ENCODE measurements at regions not wholly inside any gene's neighbourhood (a gene's known extent, or its start where the extent isn't known, plus 50 kb on each side); places are given as distances from the start of the nearest gene placed in this dataset.

DNA sequence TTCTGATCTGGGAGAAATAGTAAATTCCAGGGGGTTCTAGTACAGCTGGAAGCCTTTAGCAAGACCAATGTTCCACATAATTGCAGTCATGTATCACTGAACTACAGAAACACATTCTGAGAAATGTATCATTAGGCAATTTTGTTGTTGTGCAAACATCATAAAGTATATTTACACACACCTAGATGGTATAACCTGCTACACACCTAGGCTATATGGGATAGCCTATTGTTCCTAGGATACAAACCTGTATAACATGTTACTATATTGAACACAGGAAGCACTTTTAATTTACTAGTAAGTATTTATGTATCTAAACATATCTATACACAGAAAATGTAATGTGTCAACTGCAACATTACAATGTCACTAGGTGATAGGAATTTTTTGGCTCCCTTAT is 525.9 kb upstream of the NRSN1 start:
- Histone ChIP-seq H3K27ac (ENCODE audit: low read depth, low read length) (no peak overlapping the region), H3K9me3 (ENCODE audit: low read length) (peaks cover under 1% of the 10 kb centered on the region), H3K27me3 (ENCODE audit: control insufficient read depth in 1 of 2, insufficient read depth in 2 of 2, low read length in 2 of 2) (no peaks in the 10 kb centered on the region), H3K4me3 (ENCODE audit: low read depth in 1 of 2, low read length in 2 of 2) (no peak overlapping the region), H3K4me1 (ENCODE audit: insufficient read depth, low read length) (no peaks in the 10 kb centered on the region), H3K36me3 (ENCODE audit: insufficient read depth, low read length) (no peaks in the 10 kb centered on the region), H3K9ac (ENCODE audit: low read length) (no peak overlapping the region)

DNA sequence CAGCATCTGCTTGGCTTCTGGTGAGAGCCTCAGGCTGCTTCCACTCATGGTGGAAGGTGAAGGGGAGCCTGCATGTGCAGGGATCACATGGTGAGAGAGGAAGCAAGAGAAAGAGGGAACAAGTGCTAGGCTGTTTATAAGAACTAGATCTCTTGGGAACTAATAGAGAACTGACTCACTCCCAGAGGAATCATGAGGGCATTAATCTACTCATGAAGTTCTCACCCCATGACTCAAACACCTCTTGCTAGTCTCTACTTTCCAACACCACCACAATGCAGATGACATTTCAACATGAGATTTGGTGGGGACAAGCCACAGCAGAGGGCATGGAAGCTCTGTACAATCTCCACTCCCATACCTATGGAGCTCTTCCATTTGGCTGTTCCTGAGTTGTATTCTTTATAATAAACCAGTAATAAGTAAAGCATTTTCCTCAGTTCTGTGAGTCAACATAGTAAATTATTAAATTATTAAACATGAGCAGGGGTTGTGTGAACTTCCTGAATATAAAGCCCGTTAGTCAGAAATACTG is 524.1 kb upstream of the NRSN1 start:
- no peaks in the 10 kb centered on the region for H3K27me3 ChIP-seq (ENCODE audit: control insufficient read depth in 1 of 2, insufficient read depth in 2 of 2, low read length in 2 of 2)
- no peak overlapping the region for H3K27ac ChIP-seq (ENCODE audit: low read depth, low read length)
- H3K36me3 ChIP-seq (ENCODE audit: insufficient read depth, low read length): no peaks in the 10 kb centered on the region
- H3K4me1 ChIP-seq (ENCODE audit: insufficient read depth, low read length): no peaks in the 10 kb centered on the region
- no peak overlapping the region for H3K9ac ChIP-seq (ENCODE audit: low read length)
- H3K9me3 ChIP-seq (ENCODE audit: low read length): peaks cover 4% of the 10 kb centered on the region
- H3K4me3 ChIP-seq (ENCODE audit: low read depth in 1 of 2, low read length in 2 of 2): no peak overlapping the region

DNA sequence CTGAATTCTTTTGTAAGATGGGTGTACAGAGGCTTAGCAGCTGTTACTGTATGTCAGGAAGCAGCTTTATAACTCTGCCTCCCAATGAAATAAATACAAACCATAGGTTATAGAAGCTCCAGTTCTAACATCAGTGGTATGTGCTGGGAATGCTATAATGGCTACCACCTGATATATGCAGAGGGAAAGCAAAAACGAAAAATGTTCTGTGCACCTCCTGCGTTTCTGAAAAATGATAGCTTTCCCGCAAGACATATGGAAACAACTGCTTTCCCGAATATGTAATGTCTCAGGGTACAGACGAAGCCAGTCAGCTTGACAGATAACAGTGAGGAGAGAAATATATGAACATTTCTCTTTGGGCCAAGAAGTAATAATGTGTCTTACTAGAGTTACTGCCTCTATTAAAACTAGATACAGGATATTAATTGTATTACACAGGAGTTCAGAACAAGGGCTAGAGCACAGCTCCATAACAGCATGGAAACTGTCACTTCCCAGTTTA is 517.0 kb upstream of the NRSN1 start:
- Histone ChIP-seq H3K9me3 (ENCODE audit: low read length) (peaks cover 4% of the 10 kb centered on the region), H3K9ac (ENCODE audit: low read length) (no peak overlapping the region), H3K27me3 (ENCODE audit: control insufficient read depth in 1 of 2, insufficient read depth in 2 of 2, low read length in 2 of 2) (no peaks in the 10 kb centered on the region), H3K36me3 (ENCODE audit: insufficient read depth, low read length) (no peaks in the 10 kb centered on the region), H3K27ac (ENCODE audit: low read depth, low read length) (no peak overlapping the region), H3K4me3 (ENCODE audit: low read depth in 1 of 2, low read length in 2 of 2) (no peak overlapping the region), H3K4me1 (ENCODE audit: insufficient read depth, low read length) (no peaks in the 10 kb centered on the region)

DNA sequence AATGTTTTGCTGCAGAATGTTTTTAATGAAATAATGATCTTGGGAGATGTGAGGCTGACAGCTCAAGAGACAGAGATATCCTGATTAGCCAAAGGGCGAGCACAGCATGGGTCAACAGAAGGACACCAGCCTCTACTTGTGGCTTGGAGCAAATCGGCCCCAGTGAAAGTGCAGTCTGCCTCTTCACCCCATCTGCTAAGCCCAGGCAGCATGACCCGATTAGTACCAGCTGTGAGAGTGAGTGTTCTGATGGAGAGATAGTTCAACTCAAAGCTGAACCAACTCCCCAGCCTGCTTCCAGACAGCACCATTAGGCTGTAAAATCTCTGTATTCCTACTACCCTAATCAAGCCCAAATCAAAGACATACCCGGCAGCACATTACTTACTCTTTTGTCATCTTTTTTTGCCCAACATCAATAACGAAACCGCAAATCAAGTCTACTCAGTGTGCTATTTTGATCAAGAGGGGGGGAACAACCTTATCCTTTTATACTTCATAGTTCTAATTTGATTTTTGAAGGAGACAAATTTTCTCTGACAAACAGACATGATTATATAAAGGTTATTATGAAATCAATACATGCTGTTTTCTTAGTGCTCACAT is 514.1 kb upstream of the NRSN1 start:
- Histone ChIP-seq H3K4me1 (ENCODE audit: insufficient read depth, low read length) (no peaks in the 10 kb centered on the region), H3K27ac (ENCODE audit: low read depth, low read length) (no peak overlapping the region), H3K9ac (ENCODE audit: low read length) (no peak overlapping the region), H3K36me3 (ENCODE audit: insufficient read depth, low read length) (no peaks in the 10 kb centered on the region), H3K9me3 (ENCODE audit: low read length) (no peaks in the 10 kb centered on the region), H3K4me3 (ENCODE audit: low read depth in 1 of 2, low read length in 2 of 2) (no peak overlapping the region), H3K27me3 (ENCODE audit: control insufficient read depth in 1 of 2, insufficient read depth in 2 of 2, low read length in 2 of 2) (no peaks in the 10 kb centered on the region)

DNA sequence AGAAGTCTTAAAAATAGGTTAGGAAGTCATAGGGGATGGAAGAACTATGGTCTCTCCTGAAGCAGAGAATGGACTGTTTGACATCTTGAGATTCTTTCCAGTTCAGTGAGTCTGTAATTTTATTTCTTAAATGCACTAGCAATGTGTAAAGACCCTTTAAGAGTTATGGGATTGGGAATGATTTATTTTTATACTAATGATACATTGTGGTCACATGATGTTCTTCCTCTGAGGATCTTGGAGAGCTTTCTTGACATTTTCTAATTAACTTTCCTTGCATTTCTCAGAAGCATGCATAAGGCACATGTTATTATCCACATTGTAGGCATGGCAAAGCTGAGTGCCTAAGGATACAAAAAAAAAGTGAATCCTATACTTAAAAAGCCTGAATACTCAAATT is 507.6 kb upstream of the NRSN1 start:
- Histone ChIP-seq H3K36me3 (ENCODE audit: insufficient read depth, low read length) (no peaks in the 10 kb centered on the region), H3K4me3 (ENCODE audit: low read depth in 1 of 2, low read length in 2 of 2) (no peak overlapping the region), H3K27me3 (ENCODE audit: control insufficient read depth in 1 of 2, insufficient read depth in 2 of 2, low read length in 2 of 2) (no peaks in the 10 kb centered on the region), H3K27ac (ENCODE audit: low read depth, low read length) (no peak overlapping the region), H3K9ac (ENCODE audit: low read length) (no peak overlapping the region), H3K4me1 (ENCODE audit: insufficient read depth, low read length) (no peaks in the 10 kb centered on the region), H3K9me3 (ENCODE audit: low read length) (no peaks in the 10 kb centered on the region)

DNA sequence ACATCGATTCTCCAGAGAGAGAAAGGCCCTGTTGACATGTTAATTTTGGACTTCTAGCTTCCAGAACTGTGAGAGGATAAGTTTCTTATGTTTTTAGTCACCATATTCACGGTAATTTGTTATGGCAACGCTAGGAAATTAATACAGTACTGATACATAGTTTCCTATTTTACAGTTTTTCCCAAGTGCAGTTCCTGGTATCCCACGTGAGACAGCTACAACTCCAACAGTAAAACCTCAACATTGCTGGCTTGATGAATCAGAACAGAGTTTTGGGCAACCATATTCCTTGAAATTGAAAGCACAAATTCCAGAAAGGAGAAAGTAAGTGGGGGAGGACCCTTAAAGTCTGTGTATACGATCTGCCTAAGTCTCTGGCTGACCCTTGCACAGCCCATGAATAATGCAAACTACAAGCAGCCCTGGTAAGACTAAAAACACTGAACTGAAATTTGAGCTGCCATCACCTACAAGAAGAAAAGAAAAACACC is 505.1 kb upstream of the NRSN1 start:
- H3K27ac ChIP-seq (ENCODE audit: low read depth, low read length): no peak overlapping the region
- H3K27me3 ChIP-seq (ENCODE audit: control insufficient read depth in 1 of 2, insufficient read depth in 2 of 2, low read length in 2 of 2): no peaks in the 10 kb centered on the region
- H3K36me3 ChIP-seq (ENCODE audit: insufficient read depth, low read length): no peaks in the 10 kb centered on the region
- H3K4me3 ChIP-seq (ENCODE audit: low read depth in 1 of 2, low read length in 2 of 2): no peak overlapping the region
- H3K4me1 ChIP-seq (ENCODE audit: insufficient read depth, low read length): no peaks in the 10 kb centered on the region
- no peaks in the 10 kb centered on the region for H3K9me3 ChIP-seq (ENCODE audit: low read length)
- H3K9ac ChIP-seq (ENCODE audit: low read length): no peak overlapping the region

DNA sequence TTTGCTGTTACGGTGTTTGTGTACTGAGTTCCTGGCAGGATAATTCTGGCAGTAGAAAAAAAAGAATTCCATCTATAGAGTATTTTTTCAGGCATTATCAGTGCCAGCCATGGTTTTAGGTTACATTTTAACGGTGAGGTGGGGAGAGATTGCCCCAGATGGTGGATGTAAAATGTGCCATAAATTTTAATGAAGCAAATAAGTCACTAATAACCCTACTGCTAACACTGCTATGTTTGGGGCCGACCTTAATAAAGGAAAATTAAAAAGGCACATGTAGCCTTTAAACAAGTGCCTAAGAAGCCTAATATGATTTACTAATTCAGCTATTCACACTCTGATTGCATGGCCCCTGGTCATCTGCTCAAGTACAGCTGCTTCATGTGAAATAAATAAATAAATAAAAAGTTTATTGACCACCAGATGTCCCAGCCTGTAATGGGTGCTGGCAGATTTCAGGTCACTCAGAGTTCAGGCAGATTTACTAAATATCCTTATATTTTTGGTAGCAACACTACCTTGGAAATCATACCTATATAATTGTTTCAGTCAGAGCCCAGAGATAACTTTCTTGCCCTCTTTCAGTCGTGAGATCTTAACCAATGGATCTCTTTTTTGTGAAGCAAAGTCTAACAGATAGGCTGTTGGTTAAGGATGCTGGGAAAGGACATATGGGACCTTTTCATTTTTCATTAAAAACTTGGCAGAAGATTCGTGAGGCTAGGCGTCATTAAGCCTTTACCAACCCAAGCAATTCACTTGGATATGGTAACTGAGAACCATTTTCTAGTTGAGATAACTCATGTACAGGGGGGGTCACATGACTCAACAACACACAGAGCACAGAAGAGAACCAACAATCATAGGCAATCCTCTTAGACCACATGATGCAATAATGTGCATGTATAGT is 495.0 kb upstream of the NRSN1 start:
- Histone ChIP-seq H3K27ac (ENCODE audit: low read depth, low read length) (no peak overlapping the region), H3K4me1 (ENCODE audit: insufficient read depth, low read length) (no peaks in the 10 kb centered on the region), H3K9ac (ENCODE audit: low read length) (no peak overlapping the region), H3K27me3 (ENCODE audit: control insufficient read depth in 1 of 2, insufficient read depth in 2 of 2, low read length in 2 of 2) (no peaks in the 10 kb centered on the region), H3K9me3 (ENCODE audit: low read length) (no peaks in the 10 kb centered on the region), H3K4me3 (ENCODE audit: low read depth in 1 of 2, low read length in 2 of 2) (no peak overlapping the region), H3K36me3 (ENCODE audit: insufficient read depth, low read length) (no peaks in the 10 kb centered on the region)

DNA sequence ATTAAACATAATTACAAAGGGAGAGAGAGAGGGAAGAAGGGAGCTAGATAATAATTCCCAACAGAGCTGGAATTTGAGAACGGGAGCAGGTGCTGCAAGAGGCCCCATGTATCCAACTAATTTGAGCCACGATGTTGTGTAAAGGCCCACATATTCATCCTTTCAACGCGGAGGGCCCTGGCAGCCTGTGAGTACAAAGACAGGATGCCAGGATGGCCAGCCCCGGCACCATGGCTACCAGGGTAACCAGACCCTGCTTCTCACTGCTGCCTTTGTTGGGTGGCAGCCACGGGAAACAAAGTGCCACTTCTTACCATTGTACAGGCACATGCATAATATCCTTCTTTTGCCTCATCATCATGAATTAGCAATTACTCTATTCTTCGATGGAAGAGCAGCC is 492.0 kb upstream of the NRSN1 start:
- Histone ChIP-seq H3K9me3 (ENCODE audit: low read length) (no peaks in the 10 kb centered on the region), H3K36me3 (ENCODE audit: insufficient read depth, low read length) (no peaks in the 10 kb centered on the region), H3K4me3 (ENCODE audit: low read depth in 1 of 2, low read length in 2 of 2) (no peak overlapping the region), H3K27ac (ENCODE audit: low read depth, low read length) (no peak overlapping the region), H3K9ac (ENCODE audit: low read length) (no peak overlapping the region), H3K27me3 (ENCODE audit: control insufficient read depth in 1 of 2, insufficient read depth in 2 of 2, low read length in 2 of 2) (no peaks in the 10 kb centered on the region), H3K4me1 (ENCODE audit: insufficient read depth, low read length) (no peaks in the 10 kb centered on the region)

DNA sequence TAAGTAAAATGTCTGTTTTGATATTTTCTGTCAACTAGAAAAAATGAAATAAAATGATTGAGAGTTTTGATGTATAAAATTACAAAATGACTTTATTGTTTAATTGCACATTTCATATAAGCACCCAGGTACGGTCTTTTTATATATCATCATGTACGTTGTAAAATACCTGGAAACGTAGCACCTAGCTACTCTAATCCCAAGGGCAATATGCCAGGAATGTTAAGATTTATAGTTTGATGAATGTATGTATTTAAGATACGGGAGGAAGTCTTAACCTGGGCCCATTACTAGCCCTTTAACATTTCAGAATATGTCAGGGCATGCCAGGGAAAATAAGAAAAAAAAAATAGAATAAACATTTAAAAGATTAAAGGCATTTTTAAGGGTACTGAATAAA is 490.9 kb upstream of the NRSN1 start:
- Histone ChIP-seq H3K9ac (ENCODE audit: low read length) (no peak overlapping the region), H3K4me1 (ENCODE audit: insufficient read depth, low read length) (no peaks in the 10 kb centered on the region), H3K27me3 (ENCODE audit: control insufficient read depth in 1 of 2, insufficient read depth in 2 of 2, low read length in 2 of 2) (no peaks in the 10 kb centered on the region), H3K4me3 (ENCODE audit: low read depth in 1 of 2, low read length in 2 of 2) (no peak overlapping the region), H3K27ac (ENCODE audit: low read depth, low read length) (no peak overlapping the region), H3K9me3 (ENCODE audit: low read length) (no peaks in the 10 kb centered on the region), H3K36me3 (ENCODE audit: insufficient read depth, low read length) (no peaks in the 10 kb centered on the region)

DNA sequence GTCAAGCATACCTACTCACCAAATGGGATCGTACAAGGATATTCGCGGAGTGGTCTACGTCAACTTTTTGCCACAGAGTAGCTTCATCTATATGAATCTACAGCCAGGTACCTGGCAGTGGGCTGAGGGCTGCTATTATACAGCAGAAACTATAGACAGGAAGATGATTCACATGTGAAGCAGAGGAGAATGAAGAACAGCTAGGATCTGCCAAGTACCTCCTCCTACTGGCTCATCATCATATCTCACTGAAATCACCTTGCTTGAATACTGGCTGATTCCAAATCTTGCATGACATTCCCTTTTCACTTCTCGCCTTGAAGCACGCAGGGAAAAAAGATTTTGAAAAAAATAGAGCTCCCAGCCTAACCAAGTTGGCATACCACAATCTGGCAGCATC is 488.7 kb upstream of the NRSN1 start:
- H3K9me3 ChIP-seq (ENCODE audit: low read length): no peaks in the 10 kb centered on the region
- no peaks in the 10 kb centered on the region for H3K27me3 ChIP-seq (ENCODE audit: control insufficient read depth in 1 of 2, insufficient read depth in 2 of 2, low read length in 2 of 2)
- H3K4me3 ChIP-seq (ENCODE audit: low read depth in 1 of 2, low read length in 2 of 2): no peak overlapping the region
- H3K4me1 ChIP-seq (ENCODE audit: insufficient read depth, low read length): no peaks in the 10 kb centered on the region
- no peaks in the 10 kb centered on the region for H3K36me3 ChIP-seq (ENCODE audit: insufficient read depth, low read length)
- no peak overlapping the region for H3K9ac ChIP-seq (ENCODE audit: low read length)
- no peak overlapping the region for H3K27ac ChIP-seq (ENCODE audit: low read depth, low read length)

DNA sequence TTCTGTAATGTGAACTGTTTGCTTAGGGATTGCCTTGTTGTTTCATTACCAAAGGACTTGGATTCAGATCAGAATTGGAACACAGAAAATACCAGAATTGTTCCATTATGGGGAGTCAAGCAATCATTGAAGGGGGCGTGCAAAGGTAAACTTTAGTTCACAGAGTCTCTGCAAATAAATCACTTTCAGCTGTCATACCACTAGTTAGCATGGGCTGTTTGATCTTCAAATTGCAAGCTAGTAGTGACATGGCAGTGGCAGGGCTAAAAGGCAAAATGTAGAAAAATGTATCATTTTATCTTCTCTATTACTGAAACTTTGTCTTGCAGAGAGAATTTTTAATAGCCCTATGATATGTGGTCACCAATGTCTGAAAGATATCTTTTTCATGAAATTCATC is 483.2 kb upstream of the NRSN1 start:
- Histone ChIP-seq H3K4me1 (ENCODE audit: insufficient read depth, low read length) (no peaks in the 10 kb centered on the region), H3K4me3 (ENCODE audit: low read depth in 1 of 2, low read length in 2 of 2) (no peak overlapping the region), H3K9me3 (ENCODE audit: low read length) (no peaks in the 10 kb centered on the region), H3K36me3 (ENCODE audit: insufficient read depth, low read length) (no peaks in the 10 kb centered on the region), H3K27me3 (ENCODE audit: control insufficient read depth in 1 of 2, insufficient read depth in 2 of 2, low read length in 2 of 2) (no peaks in the 10 kb centered on the region), H3K27ac (ENCODE audit: low read depth, low read length) (no peak overlapping the region), H3K9ac (ENCODE audit: low read length) (no peak overlapping the region)

Measured in muscle layer of colon (tissue), 2 donors.